Liver (tissue), 7 donors: ENCODE measurements at regions not wholly inside any gene's neighbourhood (a gene's known extent, or its start where the extent isn't known, plus 50 kb on each side); places are given as distances from the start of the nearest gene placed in this dataset.

Experiments
- DNase-seq: peaks from one replicate; pipeline ENCODE4 v3.0.0-alpha.2; 2017; ENCODE audit warnings: low spot score
- H3K27ac ChIP-seq, 2 donors: one replicate each; pipeline ENCODE4 v1.7.0; 2013; ENCODE audit warnings: inconsistent platforms in 2 of 2, low read length in 2 of 2, control low read depth in 1 of 2, low read depth in 1 of 2, mild to moderate bottlenecking in 1 of 2
- H3K27me3 ChIP-seq, 4 donors: one replicate each; pipeline versions ENCODE4 v1.6.1 to v1.7.0; 2013; ENCODE audit warnings: low read length in 3 of 4, inconsistent platforms in 1 of 4, mild to moderate bottlenecking in 1 of 4, moderate library complexity in 1 of 4; ENCODE audit not compliant: control insufficient read depth in 4 of 4, insufficient read depth in 4 of 4
- H3K36me3 ChIP-seq, 4 donors: one replicate each; pipeline versions ENCODE4 v1.6.1 to v1.7.0; 2013; ENCODE audit warnings: low read length in 3 of 4, mild to moderate bottlenecking in 3 of 4, low read depth in 1 of 4, moderate library complexity in 1 of 4; ENCODE audit not compliant: control insufficient read depth in 4 of 4, insufficient read depth in 3 of 4
- H3K4me1 ChIP-seq, 4 donors: one replicate each; pipeline versions ENCODE4 v1.6.1 to v1.7.0; 2013; ENCODE audit warnings: low read length in 3 of 4, mild to moderate bottlenecking in 3 of 4, moderate library complexity in 1 of 4; ENCODE audit not compliant: control insufficient read depth in 4 of 4, insufficient read depth in 4 of 4
- H3K4me3 ChIP-seq, 3 donors: one replicate each; pipeline versions ENCODE4 v1.6.1 to v1.7.0; 2013; ENCODE audit warnings: low read length in 3 of 3, control low read depth in 1 of 3, low read depth in 1 of 3, mild to moderate bottlenecking in 1 of 3
- H3K9ac ChIP-seq, 2 donors: one replicate each; pipeline ENCODE4 v1.7.0; 2013; ENCODE audit warnings: low read length in 2 of 2, mild to moderate bottlenecking in 2 of 2, moderate library complexity in 2 of 2, control low read depth in 1 of 2, low read depth in 1 of 2
- H3K9me3 ChIP-seq, 4 donors: one replicate each; pipeline versions ENCODE4 v1.6.1 to v1.7.0; 2013; ENCODE audit warnings: low read length in 3 of 4; ENCODE audit not compliant: control insufficient read depth in 4 of 4
- EGR1 ChIP-seq, 2 donors: IDR thresholded peaks; 2 replicates each; pipeline ENCODE4 v1.6.1; 2016 to 2018; ENCODE audit warnings: antibody characterized with exemption in 2 of 2, low read depth in 2 of 2
- FOXA1 ChIP-seq: IDR thresholded peaks from 2 replicates; pipeline ENCODE4 v1.6.1; 2016; ENCODE audit warnings: antibody characterized with exemption
- FOXA2 ChIP-seq: IDR thresholded peaks from 2 replicates; pipeline ENCODE4 v1.6.1; 2016; ENCODE audit warnings: antibody characterized with exemption
- HNF4A ChIP-seq, 2 donors: conservative IDR thresholded peaks; 2 replicates each; pipeline ENCODE4 v1.6.1; 2016; ENCODE audit warnings: antibody characterized with exemption in 2 of 2, mild to moderate bottlenecking in 2 of 2
- JUND ChIP-seq, 2 donors: IDR thresholded peaks; 2 replicates each; pipeline ENCODE4 v1.6.1; 2016; ENCODE audit warnings: antibody characterized with exemption in 2 of 2
- NR2F2 ChIP-seq: IDR thresholded peaks from 2 replicates; pipeline ENCODE4 v1.6.1; 2016; ENCODE audit warnings: antibody characterized with exemption
- RAD21 ChIP-seq, 2 donors: IDR thresholded peaks; 2 replicates each; pipeline ENCODE4 v1.6.1; 2016; ENCODE audit warnings: antibody characterized with exemption in 2 of 2, mild to moderate bottlenecking in 2 of 2
- RXRA ChIP-seq, 2 donors: IDR thresholded peaks; 2 replicates each; pipeline ENCODE4 v1.6.1; 2017 to 2018; ENCODE audit warnings: antibody characterized with exemption in 2 of 2, mild to moderate bottlenecking in 1 of 2
- SP1 ChIP-seq: IDR thresholded peaks from 2 replicates; pipeline ENCODE4 v1.6.1; 2018; ENCODE audit warnings: antibody characterized with exemption, mild to moderate bottlenecking
- TAF1 ChIP-seq: conservative IDR thresholded peaks from 2 replicates; pipeline ENCODE4 v1.6.1; 2016; ENCODE audit warnings: antibody characterized with exemption, mild to moderate bottlenecking
- YY1 ChIP-seq: IDR thresholded peaks from 2 replicates; pipeline ENCODE4 v1.6.1; 2016; ENCODE audit warnings: antibody characterized with exemption, mild to moderate bottlenecking
- WGBS: extraction: QIAGEN DNeasy Blood & Tissue Kit; methylation state at CpG from one replicate; pipeline ENCODE4 v1.1.7; 2013; 5-methylcytosine and 5-hydroxymethylcytosine counted together
- TF ChIP-seq, protein P1 (sequence below): IDR thresholded peaks from 2 replicates; pipeline ENCODE4 v1.6.1; 2016; ENCODE audit warnings: antibody characterized with exemption
- TF ChIP-seq, protein P2 (sequence below): IDR thresholded peaks from 2 replicates; pipeline ENCODE4 v1.6.1; 2016; ENCODE audit warnings: antibody characterized with exemption, mild to moderate bottlenecking
- TF ChIP-seq, protein P3 (sequence below): IDR thresholded peaks from 2 replicates; pipeline ENCODE4 v1.6.1; 2016; ENCODE audit warnings: antibody characterized with exemption
- donor health status: healthy.
- donor health status: healthy.
- donor health status: healthy.
- donor health status: healthy.

DNA sequence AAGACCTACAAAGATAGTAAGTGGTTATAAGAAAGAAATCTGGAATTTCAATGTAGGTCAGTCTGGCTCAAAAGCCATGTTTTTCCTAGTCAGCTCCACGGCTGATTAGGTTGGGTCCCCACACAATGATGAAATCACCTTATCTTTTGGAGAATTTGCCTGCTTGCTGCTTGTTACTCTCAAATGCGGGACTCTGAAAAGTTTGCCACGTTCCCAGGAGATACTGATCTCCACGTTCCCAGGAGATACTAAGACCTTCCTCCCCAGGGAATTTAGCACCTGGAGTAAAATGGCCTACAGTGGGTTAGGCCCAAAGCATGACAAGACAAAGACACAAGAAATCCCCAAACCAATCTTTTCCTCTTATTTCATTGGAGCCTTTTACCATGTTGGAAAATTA, 449.6 kb downstream of the TNS1 start:
- Histone ChIP-seq H3K9ac (no peak overlapping the region), H3K27me3 (no peaks in the 10 kb centered on the region), H3K4me1 (no peaks in the 10 kb centered on the region), H3K4me3 (no peak overlapping the region), H3K36me3 (no peaks in the 10 kb centered on the region), H3K9me3 (no peaks in the 10 kb centered on the region), H3K27ac (no peak overlapping the region)
- TF ChIP-seq YY1 (no peak), SP1 (no peak), RAD21 (IDR thresholded peaks at IDR 0.05) (no peak), EGR1 (IDR thresholded peaks at IDR 0.05; ENCODE audit: low read depth in 2 of 2) (no peak), JUND (IDR thresholded peaks at IDR 0.05) (no peak), RXRA (IDR thresholded peaks at IDR 0.05) (no peak), TAF1 (no peak), FOXA2 (no peak), FOXA1 (no peak), HNF4A (conservative IDR thresholded peaks at IDR 0.05) (no peak), NR2F2 (no peak)
- TF ChIP-seq, protein P1, sequence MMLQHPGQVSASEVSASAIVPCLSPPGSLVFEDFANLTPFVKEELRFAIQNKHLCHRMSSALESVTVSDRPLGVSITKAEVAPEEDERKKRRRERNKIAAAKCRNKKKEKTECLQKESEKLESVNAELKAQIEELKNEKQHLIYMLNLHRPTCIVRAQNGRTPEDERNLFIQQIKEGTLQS: no peak
- TF ChIP-seq, protein P2, sequence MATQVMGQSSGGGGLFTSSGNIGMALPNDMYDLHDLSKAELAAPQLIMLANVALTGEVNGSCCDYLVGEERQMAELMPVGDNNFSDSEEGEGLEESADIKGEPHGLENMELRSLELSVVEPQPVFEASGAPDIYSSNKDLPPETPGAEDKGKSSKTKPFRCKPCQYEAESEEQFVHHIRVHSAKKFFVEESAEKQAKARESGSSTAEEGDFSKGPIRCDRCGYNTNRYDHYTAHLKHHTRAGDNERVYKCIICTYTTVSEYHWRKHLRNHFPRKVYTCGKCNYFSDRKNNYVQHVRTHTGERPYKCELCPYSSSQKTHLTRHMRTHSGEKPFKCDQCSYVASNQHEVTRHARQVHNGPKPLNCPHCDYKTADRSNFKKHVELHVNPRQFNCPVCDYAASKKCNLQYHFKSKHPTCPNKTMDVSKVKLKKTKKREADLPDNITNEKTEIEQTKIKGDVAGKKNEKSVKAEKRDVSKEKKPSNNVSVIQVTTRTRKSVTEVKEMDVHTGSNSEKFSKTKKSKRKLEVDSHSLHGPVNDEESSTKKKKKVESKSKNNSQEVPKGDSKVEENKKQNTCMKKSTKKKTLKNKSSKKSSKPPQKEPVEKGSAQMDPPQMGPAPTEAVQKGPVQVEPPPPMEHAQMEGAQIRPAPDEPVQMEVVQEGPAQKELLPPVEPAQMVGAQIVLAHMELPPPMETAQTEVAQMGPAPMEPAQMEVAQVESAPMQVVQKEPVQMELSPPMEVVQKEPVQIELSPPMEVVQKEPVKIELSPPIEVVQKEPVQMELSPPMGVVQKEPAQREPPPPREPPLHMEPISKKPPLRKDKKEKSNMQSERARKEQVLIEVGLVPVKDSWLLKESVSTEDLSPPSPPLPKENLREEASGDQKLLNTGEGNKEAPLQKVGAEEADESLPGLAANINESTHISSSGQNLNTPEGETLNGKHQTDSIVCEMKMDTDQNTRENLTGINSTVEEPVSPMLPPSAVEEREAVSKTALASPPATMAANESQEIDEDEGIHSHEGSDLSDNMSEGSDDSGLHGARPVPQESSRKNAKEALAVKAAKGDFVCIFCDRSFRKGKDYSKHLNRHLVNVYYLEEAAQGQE: no peak
- TF ChIP-seq, protein P3, sequence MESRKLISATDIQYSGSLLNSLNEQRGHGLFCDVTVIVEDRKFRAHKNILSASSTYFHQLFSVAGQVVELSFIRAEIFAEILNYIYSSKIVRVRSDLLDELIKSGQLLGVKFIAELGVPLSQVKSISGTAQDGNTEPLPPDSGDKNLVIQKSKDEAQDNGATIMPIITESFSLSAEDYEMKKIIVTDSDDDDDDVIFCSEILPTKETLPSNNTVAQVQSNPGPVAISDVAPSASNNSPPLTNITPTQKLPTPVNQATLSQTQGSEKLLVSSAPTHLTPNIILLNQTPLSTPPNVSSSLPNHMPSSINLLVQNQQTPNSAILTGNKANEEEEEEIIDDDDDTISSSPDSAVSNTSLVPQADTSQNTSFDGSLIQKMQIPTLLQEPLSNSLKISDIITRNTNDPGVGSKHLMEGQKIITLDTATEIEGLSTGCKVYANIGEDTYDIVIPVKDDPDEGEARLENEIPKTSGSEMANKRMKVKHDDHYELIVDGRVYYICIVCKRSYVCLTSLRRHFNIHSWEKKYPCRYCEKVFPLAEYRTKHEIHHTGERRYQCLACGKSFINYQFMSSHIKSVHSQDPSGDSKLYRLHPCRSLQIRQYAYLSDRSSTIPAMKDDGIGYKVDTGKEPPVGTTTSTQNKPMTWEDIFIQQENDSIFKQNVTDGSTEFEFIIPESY: no peak
- no peak for DNase-seq
- WGBS: 78% methylated on average over 4 of the region's 4 CpGs

DNA sequence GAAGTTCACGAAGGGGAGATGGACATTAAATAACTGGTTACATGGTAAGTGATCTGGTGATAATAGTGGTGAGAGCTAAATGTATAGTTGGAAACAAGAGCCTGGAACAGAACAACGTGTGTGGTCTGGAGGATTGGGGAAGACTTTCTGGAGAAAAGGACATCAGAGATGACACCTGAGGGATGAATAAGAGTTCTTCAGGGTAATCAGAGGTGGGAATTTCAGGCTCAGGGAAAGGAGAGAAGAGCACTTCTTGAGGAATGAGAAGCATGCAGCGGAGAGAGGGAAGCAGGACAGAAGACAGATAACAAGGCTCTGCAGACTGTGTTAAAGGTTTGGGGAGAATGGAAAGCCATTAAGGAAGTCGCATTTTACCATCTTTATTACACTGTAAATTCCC, 450.7 kb downstream of the TNS1 start:
- 83% methylated on average over 4 of the region's 4 CpGs for WGBS
- no peak overlapping the region for H3K27ac ChIP-seq
- H3K36me3 ChIP-seq: no peaks in the 10 kb centered on the region
- H3K4me3 ChIP-seq: no peak overlapping the region
- TF ChIP-seq EGR1 (IDR thresholded peaks at IDR 0.05; ENCODE audit: low read depth in 2 of 2) (no peak), RXRA (IDR thresholded peaks at IDR 0.05) (no peak), RAD21 (IDR thresholded peaks at IDR 0.05) (no peak)
- TF ChIP-seq, protein P1: no peak
- H3K9ac ChIP-seq: no peak overlapping the region
- no peaks in the 10 kb centered on the region for H3K9me3 ChIP-seq
- no peaks in the 10 kb centered on the region for H3K27me3 ChIP-seq
- H3K4me1 ChIP-seq: no peaks in the 10 kb centered on the region
- DNase-seq: no peak
